ENCODE measurements at regions not wholly inside any gene's neighbourhood (a gene's known extent, or its start where the extent isn't known, plus 50 kb on each side); places are given as distances from the start of the nearest gene placed in this dataset.
"Not testable (repeated sequence)": the region's sequence is repeated elsewhere in the genome, so short reads cannot be mapped to it uniquely, and the experiment has no call there.

DNA sequence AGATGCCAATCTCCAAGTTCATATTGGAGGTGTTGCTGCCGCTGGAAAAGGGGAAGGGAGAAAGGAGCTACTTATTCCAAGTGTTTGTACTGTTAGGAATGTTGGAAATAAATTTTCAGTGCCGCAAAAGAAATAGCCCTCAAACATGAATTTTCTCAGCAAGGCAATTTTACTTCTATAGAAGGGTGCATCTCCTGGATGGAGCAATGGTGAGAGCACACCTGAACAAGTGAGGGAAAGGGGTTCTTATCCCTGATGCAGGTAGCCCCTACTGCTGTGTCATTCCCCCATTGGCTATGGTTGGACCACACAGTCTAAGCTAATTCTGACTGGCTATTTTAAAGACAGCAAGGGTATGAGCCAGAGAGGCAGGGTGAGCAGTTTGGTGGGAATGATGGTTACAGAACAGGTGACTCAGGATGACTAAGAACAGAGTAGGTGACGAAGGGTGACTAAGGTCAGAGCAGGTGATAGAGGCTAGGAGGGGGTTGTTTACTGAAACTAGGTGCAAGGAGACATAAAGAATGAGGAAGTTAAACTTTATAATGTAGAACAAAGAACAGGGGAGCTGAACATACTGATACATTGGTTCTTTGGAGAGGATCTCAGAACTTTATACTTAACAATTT is 503.5 kb downstream of the EDEM1 start:
- Histone ChIP-seq H3K4me3 (ENCODE audit: low read depth, low read length) (no peak overlapping the region), H3K27me3 (ENCODE audit: control insufficient read depth, insufficient read depth, low read length) (no peaks in the 10 kb centered on the region), H3K36me3 (ENCODE audit: control insufficient read depth, insufficient read depth, low read length) (no peaks in the 10 kb centered on the region)
- DNase-seq (ENCODE audit: low read depth): no peak
- TF ChIP-seq, protein P1, sequence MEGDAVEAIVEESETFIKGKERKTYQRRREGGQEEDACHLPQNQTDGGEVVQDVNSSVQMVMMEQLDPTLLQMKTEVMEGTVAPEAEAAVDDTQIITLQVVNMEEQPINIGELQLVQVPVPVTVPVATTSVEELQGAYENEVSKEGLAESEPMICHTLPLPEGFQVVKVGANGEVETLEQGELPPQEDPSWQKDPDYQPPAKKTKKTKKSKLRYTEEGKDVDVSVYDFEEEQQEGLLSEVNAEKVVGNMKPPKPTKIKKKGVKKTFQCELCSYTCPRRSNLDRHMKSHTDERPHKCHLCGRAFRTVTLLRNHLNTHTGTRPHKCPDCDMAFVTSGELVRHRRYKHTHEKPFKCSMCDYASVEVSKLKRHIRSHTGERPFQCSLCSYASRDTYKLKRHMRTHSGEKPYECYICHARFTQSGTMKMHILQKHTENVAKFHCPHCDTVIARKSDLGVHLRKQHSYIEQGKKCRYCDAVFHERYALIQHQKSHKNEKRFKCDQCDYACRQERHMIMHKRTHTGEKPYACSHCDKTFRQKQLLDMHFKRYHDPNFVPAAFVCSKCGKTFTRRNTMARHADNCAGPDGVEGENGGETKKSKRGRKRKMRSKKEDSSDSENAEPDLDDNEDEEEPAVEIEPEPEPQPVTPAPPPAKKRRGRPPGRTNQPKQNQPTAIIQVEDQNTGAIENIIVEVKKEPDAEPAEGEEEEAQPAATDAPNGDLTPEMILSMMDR (IDR thresholded peaks at IDR 0.05; ENCODE audit: insufficient read depth, low read length, poor library complexity, severe bottlenecking): no peak

DNA sequence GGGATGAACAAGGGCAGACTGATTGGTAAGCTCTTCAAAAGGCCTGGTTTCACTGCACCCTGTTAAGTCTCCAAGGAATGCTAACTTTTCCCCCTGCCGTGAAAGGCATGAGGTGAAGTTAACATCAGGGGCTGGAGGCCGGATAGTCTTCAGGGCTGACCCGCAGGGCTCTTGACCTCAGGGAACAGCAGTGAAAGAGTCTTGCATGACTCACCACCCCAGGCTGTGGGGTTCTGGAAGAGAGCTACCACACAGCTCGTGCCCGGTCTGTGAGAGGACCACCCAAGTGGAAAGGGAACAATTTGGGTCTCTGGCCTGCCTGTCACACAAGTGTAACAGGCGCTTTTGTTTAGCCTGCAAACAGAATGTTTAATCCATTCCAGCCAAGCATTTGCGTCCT is 504.9 kb downstream of the EDEM1 start:
- TF ChIP-seq, protein P1 (IDR thresholded peaks at IDR 0.05; ENCODE audit: insufficient read depth, low read length, poor library complexity, severe bottlenecking): no peak
- no peak for DNase-seq (ENCODE audit: low read depth)
- Histone ChIP-seq H3K27me3 (ENCODE audit: control insufficient read depth, insufficient read depth, low read length) (no peaks in the 10 kb centered on the region), H3K36me3 (ENCODE audit: control insufficient read depth, insufficient read depth, low read length) (no peaks in the 10 kb centered on the region), H3K4me3 (ENCODE audit: low read depth, low read length) (no peak overlapping the region)

DNA sequence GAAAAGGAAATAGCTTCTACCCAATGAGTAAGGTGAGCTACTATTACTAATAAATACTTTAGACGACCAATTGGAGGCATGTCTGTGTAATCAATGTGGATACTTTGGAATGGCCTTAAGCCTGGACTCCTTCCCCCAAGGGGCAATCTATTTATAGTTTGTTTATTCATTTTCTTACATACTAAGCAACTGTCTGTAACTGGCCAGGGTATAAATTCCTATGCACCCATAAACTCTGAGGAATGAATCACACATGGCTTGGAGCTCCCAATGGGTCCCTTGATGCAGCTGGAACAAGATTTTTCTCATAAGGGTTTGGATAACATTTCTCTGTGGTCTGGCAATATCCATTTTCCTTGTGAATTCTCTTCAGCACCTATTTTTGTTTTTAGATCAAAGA is 506.8 kb downstream of the EDEM1 start:
- DNase-seq (ENCODE audit: low read depth): no peak
- TF ChIP-seq, protein P1 (IDR thresholded peaks at IDR 0.05; ENCODE audit: insufficient read depth, low read length, poor library complexity, severe bottlenecking): no peak
- H3K4me3 ChIP-seq (ENCODE audit: low read depth, low read length): no peak overlapping the region
- H3K27me3 ChIP-seq (ENCODE audit: control insufficient read depth, insufficient read depth, low read length): no peaks in the 10 kb centered on the region
- no peaks in the 10 kb centered on the region for H3K36me3 ChIP-seq (ENCODE audit: control insufficient read depth, insufficient read depth, low read length)

DNA sequence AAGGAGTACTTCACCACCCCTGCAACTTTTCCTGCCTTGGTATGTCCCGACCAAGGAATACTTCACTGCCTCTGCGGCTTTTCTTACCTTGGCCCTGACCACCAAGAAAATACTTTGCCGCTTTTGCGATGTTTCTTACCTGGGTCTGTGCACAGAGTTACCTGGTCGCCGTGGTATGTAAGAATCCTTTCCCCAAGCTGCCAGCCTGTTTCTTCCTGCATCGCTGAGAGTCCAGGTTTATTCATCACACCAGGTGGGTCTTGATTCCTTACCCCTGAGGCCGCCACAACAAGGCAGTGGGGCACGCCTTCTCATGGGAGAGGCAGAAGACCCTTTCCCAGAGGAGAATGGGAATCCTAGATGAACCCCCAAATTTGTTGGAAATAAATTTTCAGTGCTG is 511.3 kb downstream of the EDEM1 start:
- Histone ChIP-seq H3K36me3 (ENCODE audit: control insufficient read depth, insufficient read depth, low read length) (no peaks in the 10 kb centered on the region), H3K27me3 (ENCODE audit: control insufficient read depth, insufficient read depth, low read length) (no peaks in the 10 kb centered on the region), H3K4me3 (ENCODE audit: low read depth, low read length) (no peak overlapping the region)
- DNase-seq (ENCODE audit: low read depth): no peak
- TF ChIP-seq, protein P1 (IDR thresholded peaks at IDR 0.05; ENCODE audit: insufficient read depth, low read length, poor library complexity, severe bottlenecking): no peak

DNA sequence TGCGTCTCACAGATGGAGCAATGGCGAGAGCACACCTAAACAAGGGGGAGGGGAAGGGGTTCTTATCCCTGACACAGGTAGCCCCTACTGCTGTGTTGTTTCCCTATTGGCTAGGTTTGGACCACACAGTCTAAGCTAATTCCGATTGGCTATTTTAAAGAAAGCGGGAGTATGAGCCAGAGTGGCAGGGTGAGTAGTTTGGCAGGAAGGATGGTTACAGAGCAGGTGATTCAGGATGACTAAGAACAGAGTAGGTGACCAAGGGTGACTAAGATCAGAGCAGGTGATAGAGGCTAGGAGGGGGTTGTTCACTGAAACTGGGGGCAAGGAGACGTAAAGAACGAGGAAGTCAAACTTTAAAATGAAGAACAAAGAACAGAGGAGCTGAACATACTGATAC is 511.8 kb downstream of the EDEM1 start:
- no peaks in the 10 kb centered on the region for H3K27me3 ChIP-seq (ENCODE audit: control insufficient read depth, insufficient read depth, low read length)
- DNase-seq (ENCODE audit: low read depth): no peak
- H3K4me3 ChIP-seq (ENCODE audit: low read depth, low read length): no peak overlapping the region
- TF ChIP-seq, protein P1 (IDR thresholded peaks at IDR 0.05; ENCODE audit: insufficient read depth, low read length, poor library complexity, severe bottlenecking): no peak
- H3K36me3 ChIP-seq (ENCODE audit: control insufficient read depth, insufficient read depth, low read length): no peaks in the 10 kb centered on the region

DNA sequence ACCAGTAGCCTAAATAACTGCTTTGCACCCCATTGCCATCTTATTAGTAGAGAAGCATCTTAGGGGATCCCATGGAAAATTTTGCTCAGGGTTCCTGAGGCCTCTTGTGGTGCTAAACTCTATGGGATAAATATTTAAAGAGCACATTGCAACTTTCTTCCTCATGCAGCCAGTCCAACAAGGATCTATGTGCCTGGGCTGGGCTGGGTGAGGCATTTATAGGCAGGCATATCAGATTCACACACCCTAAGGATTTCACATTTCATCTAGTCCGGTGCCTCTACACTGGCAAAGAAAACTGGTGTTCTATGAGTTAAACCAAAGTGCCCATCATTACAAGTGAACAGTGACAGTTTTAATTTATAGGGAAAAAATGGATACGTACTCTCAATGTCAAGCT is 512.3 kb downstream of the EDEM1 start:
- no peak for DNase-seq (ENCODE audit: low read depth)
- no peak overlapping the region for H3K4me3 ChIP-seq (ENCODE audit: low read depth, low read length)
- no peaks in the 10 kb centered on the region for H3K27me3 ChIP-seq (ENCODE audit: control insufficient read depth, insufficient read depth, low read length)
- H3K36me3 ChIP-seq (ENCODE audit: control insufficient read depth, insufficient read depth, low read length): no peaks in the 10 kb centered on the region
- TF ChIP-seq, protein P1 (IDR thresholded peaks at IDR 0.05; ENCODE audit: insufficient read depth, low read length, poor library complexity, severe bottlenecking): no peak

DNA sequence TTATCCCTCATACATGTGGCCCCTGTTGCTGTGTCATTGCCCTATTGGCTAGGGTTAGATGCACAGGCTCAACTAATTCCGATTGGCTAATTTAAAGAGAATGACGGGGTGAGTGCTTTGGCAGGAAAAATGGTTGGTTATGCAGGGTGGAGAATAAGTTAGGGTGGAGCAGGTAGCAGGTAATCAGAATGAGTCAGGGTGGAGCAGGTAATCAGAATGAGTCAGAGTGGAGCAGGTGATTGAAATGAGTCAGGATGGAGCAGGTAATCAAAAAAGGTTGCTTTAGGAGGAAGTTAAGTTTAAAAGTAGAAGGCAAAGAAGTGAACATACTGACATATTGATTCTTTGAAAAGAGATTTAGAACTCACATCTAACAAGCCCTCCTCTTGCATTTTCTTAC is 513.5 kb downstream of the EDEM1 start:
- not testable (repeated sequence) for H3K27me3 ChIP-seq (ENCODE audit: control insufficient read depth, insufficient read depth, low read length); H3K36me3 ChIP-seq (ENCODE audit: control insufficient read depth, insufficient read depth, low read length); H3K4me3 ChIP-seq (ENCODE audit: low read depth, low read length); DNase-seq (ENCODE audit: low read depth)
